ENCODE measurements at regions not wholly inside any gene's neighbourhood (a gene's known extent, or its start where the extent isn't known, plus 50 kb on each side); places are given as distances from the start of the nearest gene placed in this dataset.

DNA sequence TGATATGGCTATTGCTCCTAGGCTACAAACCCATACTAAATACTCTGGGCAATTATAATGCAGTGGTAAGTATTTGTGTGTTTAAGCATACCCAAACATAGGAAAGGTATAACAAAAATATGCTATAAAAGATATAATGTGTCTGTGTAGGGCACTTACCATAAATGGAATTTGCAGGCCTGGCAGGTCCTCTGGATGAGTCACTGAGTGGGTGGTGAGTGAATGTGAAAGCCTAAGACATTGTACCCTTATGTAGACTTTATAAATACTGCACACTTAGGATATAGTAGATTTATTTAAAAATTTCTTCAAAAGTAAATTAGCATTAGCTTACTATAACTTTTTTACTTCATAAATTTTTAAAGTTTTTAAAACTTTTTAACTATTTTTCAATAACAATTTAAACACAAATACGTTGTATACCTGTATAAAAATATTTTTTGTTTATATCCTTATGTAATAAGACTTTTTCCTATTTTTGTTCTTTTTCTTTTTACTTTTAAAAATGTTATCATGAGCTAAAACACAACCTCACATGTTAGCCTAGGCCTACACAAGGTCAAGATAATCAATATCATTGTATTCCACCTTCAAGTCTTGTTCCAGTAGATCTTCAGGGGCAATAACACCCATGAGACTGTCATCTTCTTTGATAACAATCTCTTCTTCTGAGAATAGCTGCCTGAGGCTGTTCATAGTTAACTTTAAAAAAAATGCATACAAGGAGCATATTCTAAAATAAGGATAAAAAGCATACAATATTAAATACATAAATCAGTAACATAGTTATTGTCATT, 306.3 kb upstream of the RGS18 start:
- no peak for DNase-seq

DNA sequence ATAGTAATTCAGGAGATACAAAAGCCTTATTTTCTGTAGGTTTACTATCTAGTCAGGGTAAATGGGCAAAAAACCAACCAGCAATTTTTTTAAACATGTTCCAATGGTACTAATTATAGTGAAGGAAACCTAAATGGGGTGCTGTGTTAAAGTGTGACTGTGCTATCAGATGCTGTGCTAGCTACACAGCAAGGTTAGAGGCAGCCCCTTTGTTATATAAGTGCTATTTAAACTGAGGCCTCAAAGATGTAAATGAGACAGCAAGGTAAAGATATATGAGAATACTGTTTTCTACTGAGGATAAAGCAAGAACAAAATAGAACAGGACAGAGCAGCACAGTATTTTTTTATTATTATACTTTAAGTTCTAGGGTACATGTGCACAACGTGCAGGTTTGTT, 305.4 kb upstream of the RGS18 start:
- DNase-seq, result no peak

DNA sequence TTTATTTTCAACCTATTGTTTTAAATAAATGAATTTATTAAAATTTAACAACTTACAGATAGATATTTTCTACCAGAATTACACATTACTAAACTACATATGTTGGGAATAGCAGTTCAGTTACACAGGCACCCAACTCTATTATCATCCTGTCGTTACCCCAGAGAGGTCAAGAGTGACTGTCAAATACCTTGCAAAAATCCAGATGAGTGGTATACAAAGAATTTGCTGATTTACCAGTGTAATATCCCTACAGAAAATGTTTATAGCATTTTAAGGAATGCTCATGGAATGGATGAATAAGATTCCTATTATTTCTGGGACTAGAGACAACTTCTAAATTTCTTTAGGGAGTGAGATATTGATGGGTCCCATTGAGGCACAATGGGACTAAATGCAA, 300.7 kb upstream of the RGS18 start:
- DNase-seq, result no peak

DNA sequence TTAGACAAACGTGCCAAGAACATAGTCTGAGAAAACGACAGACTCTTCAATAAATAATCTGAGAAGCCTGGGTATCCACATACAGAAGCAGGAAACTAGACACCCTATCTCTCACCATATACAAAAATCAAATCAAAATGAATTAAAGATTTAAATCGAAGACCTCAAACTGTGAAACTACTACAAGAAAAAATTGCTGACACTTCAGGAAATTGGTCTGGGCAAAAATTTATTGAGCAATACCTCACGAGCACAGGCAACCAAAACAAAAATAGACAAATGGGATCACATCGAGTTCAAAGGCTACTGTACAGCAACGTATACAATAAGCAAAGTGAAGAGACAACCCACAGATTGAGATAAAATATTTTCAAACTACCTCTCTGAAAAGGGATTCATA, 292.8 kb upstream of the RGS18 start:
- no peak for DNase-seq

DNA sequence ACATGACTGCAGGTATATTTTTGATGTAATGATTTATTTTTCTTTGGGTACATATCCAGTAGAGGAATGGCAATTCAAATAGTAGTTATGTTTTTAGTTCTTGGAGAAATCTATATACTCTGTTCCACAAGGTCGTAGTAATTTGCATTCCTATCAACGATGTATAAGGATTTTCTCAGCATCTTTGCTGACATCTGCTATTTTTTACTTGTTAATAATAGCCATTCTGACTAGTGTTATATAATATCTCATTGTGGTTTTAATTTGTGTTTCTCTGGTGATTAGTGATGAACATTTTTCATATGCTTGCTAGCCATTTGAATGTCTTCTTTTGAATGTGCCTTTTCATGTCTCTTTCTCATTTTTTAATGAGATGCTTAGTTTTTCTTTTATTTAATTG, 292.1 kb upstream of the RGS18 start:
- no peak for DNase-seq

DNA sequence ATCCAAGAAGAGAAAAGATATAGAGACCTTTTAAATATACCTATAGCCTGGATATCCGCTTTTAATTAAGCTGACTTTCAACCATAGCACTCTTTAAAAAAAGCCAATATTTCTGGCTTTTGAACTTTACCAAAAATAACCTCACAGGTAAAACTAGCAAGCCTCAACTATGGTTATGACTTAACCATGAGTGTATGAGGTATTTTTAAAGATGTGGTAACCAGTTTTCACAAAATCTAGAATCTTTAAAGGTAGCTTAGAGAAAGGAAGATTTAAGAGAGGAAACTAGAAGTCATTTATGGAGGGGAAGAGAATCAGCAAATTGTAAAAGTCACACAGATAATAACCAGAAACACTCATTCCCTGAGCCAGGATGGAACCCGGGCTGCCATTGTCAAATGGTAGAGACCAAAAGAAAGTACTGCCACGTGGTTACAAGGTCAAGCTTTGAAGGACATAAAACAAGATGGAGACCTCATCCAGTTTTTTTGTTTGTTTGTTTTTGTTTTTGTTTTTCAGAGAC, 288.4 kb upstream of the RGS18 start:
- no peak for DNase-seq

DNA sequence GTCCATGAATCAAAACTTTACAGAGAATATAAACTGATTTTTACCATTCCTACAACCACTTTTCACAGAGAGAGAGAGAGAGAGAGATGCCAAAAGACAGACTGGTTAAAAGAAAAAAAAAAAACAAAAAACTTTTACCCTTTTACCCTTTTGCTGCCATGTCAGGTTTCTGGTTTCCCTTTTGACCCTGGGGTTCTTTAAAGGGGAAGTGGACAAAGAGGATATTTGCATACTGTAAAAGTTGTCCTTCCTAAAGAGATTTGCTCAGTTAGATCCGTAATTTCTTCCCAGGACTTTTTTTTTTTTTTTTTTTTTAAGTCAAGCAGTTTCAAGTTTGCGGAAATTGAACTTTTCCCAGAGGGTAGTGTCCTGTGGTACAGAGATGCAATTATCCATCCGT, 287.8 kb upstream of the RGS18 start:
- no peak for DNase-seq

DNA sequence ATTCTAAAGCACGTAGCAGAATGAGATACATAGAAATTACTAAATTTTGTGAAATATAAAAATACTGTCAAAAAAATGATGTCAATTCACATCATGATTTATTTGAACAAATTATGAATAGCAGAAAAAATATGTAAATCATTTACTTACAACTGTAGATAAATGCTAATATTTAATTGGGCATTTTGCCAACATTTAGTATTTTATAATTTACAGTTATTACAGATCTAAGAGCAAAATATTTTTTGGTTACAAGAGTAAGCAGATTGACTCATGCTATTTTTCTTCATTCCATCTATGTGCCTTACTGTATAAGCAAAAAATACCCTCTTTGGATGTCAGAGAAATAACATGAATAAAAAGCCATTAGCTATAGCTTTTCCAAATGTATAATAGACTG, 282.3 kb upstream of the RGS18 start:
- DNase-seq, result no peak

DNA sequence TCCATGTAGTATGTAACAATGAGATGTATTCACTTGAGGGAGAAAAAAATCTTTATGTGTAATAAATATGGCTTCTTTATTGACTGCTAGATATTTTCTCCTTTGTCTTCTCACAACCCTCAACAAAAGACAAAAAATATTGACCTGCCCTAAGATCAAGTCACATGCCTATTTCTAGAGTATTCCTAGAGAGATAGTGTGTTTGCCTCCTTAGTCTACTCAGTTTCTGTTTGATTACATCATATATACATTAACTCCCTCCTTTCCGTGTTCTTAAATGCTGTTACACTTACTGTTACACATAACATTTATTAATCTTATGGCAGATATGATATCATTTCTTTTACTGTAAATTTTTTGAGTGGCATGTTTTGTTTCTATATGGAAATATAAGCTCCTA, 281.6 kb upstream of the RGS18 start:
- no peak for DNase-seq

DNA sequence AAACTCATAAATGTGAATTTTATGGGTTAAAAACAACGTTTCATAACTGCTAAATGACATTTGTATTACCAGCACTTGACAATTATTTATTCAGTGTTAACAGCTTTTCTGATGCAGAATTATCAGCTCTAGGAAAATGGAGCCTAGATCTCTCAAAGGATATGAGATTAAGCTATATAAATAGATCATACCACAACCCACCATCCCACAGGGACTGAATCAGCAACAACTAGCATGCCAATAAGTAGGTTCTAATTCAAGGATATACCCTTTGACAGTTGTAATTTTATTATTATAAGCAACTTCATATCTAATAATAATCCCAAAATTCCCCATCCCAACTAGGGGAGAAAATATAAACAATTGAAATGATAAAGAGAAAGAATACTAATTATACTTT, 275.4 kb upstream of the RGS18 start:
- no peak for DNase-seq

DNA sequence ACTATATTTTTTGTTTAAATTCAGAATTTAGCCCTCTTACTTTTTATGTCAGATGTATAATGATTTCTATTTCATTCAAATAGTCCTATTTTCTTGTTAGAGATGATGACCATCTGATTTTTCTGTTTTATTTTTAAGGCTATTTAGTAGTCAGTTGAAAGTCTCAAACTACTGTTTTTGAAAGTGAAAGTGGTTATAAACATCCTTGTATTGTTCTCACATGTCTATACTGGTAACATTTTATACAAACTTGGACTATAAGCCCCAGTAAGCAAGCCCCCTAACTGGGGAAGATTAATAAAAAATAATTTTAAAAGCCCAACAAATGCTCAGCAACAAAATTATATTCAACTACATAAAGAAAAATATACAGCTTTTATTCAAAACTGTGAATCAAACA, 271.3 kb upstream of the RGS18 start:
- DNase-seq, result no peak

DNA sequence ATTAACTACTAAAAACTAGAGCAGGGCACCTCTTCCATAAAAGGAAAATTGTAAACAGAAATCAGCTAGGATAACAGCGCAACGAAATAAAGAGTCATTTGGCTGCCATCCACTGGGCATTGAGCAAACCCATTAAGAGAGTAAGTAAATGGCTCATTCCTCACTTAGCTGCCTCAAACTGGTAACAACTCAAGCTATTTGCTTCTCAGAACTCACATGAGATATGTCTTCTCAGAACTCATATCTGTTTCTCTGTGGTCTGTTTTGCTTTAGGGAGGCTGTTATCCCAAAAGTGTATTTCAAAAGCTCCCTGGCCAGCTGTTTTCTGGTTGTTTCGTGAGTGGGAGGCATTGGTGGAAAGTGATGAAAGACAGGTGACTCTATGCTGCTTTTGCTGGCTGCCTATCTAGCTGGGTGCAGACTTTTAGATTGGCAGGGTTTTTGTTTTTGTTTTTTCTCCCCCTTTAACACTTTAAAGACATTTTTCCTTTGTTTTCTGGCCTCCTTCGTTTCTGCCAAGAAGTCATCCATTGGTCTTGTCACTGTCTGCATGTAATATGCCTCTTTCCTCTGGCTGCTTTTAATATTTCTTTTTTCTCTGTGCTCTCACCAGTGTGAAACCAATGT, 269.2 kb upstream of the RGS18 start:
- DNase-seq, result no peak

DNA sequence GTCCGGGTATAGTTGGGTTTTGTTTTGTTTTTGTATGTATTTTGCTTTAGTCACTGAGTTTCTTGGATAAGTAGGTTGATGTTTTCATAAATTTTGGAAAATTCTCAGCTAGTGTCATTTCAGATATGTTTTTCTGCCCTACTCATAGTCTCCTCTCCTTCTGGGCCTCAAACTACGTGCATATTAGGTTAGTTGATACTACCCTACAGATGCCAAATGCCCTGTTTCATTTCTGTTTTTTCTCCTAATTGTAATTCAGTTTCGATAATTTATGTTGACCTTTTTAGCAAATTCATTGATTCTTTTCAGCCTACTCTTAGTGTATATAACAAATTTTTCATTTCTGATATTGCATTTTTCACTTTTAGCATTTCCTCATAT, 268.6 kb upstream of the RGS18 start:
- no peak for DNase-seq

DNA sequence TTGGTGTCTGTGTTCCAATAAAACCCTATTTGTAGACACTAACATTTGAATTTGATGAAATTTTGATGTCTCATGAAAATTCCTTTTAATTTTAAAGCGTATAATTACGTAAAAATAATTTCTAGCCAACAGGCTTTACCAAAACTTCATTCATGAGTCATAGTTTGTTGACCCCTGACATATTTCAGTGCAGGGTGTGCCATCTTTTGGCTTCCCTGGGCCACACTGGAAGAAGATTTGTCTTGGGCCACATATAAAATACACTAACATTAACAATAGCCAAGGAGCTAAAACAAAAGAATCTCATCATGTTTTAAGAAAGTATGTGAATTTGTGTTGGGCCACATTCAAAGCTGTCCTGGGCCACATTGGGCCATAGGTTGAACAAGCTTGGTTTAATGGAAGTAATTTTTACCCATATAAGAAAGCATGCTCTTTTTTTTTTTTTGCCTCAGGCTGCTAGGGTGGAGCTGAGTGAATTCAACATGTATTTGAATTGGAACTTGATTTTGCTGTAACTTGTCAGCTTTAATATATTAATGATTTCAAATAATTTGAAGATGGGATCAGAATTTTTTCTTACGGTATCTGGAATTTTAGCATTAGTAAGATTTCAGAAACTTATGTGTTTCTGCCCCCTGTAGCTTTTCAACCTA, 267.7 kb upstream of the RGS18 start:
- DNase-seq, result no peak

DNA sequence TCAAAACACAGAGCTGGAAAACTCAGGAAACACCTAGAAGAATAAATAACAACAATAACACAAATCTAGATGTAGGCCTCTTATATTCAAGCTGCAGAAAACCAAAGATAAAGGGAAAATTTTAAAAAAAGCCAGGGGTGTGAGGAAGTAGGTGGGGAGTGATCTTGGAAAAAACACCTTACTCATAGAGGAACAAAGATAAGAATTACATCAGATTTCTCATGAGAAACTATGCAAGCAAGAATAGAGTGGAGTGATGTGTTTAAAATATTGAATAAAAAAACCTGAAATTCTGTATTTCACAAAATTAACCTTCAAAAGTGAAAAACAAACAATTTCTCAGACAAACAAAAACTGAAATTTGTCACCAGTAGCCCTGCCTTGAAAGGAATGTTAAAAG, 265.5 kb upstream of the RGS18 start:
- no peak for DNase-seq

DNA sequence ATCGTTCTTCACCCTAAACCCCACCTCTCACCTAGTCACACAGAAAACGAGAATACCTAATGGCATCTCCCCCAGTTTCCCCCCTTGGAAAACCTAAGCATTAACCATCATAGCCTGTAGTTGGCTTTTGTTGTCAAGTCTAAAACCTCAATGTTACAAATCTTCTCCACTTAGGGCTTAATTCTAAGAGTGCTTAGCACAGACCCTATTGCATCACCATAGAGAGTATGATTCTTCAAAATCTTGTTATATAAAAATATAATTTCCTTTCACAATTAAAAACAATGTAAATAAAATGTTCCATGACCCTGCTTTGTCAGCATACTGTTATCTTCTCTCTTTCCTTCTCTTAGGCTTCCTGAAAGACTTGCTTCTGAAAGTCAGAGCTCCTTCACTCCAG, 263.2 kb upstream of the RGS18 start:
- DNase-seq, result no peak

DNA sequence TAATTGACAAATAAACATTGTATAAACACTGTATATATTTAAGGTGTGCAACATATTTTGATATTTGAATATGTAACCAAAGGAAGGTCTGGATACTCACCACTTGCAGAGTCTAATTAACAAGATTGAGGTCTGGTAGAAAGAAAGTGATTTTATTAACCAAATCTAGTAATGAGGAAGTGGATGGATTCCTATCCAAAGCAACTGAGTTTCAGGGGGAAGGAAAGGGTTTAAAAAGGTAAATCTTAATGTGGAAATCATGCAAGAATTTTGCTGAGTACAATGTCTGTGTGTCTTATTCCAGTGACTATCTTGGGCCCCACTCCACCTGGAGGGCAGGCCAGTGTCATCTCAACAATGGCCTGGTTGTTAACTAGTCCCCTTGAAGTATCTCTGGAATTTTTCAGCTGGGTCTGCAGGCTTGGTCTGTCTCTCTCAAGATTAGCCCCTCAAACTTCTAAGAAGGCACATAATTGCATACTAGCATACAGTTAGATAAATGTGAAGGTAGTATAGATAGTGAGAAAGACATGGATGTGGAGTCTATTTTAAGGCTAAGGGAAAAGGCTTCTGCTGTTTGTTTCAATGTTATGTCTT, 262.7 kb upstream of the RGS18 start:
- DNase-seq, result no peak

DNA sequence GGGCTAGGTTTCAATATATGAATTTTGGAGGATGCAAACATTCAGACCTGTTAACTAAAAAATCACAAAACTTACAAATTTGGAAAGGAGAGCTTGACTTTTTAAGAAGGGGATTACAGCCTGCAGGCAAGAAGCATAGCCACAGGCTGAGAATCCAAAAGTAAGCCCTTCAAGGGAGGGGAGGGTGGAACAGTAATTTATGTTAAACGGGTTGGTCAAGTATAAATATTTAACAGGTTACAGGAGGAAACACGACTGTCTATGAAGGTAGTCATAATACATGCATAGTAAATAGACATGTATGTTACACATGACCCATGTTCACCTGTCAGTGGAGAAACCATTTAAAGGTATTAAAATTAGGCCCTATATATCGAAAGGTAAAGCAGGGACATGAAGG, 261.1 kb upstream of the RGS18 start:
- DNase-seq, result no peak

DNA sequence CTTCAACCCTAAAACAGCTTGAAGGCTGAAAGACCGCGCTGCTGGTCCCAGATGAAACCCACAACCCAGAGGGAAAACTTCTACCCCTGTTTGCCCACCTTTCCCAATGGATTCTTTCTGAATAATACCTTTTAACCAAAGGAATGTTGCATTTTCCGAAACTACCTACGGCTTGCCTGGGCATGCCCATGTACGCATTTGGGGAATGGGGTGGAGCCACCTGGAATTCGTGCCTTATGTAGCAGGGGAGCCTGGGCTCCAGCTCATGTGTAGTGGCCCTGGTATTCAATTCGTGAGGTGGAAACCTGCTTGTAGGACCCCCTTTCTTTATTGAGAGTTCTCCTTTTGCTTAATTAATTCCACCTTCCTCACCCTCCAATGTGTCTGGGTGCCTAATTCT, 256.6 kb upstream of the RGS18 start:
- no peak for DNase-seq

DNA sequence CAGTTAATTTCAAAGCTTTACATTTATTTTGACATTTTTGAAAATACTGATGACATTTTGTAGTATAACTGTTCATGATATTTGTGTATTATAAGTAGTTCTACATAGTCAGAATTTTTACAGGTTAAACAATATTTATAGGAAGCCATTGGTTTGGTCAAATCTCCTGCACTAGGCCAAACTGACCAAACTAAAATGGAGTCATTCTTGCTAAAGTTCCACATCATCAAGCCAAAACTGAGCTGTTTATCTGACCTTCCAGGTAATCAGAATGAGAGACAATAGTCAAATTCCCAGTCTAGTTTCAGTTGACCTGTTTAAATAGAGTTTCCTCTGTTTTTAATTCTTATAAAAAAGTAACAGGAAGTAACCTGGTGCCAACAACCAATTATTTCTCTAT, 253.3 kb upstream of the RGS18 start:
- DNase-seq, result no peak

DNA sequence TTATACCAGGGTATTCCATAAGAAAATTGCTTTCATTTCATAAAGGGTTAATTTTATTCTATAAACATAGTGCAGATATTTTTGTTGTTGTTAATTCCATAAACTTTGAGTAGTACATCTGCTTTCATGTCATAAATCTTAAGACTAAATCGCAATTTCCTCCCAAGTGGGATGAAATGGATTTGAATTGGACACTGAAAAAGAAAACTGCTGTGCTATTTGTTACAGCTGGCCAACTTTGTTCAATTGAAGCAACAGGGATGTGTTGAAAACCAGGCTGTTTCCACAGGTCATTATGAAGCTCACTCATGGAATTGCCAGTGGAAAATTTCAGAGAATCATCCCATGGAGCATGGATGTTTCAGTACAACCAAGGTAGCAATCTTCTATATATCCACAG, 252.5 kb upstream of the RGS18 start:
- no peak for DNase-seq

DNA sequence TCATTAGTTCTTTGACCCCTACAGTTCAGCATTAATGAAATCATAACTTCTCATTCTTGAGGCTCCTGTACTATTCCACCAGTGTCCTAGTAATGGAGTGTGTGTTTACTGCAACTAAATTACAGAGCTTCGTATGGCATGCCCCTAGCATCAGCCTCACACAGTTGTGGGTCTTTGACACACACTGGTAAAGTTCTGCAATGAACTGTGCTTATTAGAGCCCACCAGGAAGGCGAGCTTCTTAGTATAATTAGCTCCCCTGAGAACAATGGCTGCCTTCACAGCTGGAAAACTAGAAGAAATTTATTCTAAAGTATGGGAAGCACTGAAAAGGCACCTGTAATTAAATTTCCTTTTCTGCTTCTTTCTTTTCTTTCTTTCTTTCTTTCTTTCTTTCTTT, 251.1 kb upstream of the RGS18 start:
- no peak for DNase-seq

DNA sequence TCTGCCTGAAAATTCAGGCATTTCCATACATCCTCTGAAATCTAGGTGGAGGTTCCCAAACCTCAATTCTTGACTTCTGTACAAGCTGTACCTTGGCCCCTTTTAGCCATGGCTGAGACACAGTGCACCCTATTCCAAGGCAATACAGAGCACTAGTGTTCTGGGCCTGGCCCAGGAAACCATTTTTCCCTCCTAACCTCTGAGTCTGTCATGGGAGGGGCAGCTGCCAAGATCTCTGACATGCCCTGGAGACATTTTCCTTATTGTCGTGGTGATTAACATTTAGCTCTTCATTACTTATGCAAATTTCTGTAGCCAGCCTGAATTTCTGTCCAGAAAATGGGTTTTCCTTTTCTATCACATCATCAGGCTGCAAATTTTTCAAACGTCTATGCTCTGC, 248.0 kb upstream of the RGS18 start:
- DNase-seq, result no peak

DNA sequence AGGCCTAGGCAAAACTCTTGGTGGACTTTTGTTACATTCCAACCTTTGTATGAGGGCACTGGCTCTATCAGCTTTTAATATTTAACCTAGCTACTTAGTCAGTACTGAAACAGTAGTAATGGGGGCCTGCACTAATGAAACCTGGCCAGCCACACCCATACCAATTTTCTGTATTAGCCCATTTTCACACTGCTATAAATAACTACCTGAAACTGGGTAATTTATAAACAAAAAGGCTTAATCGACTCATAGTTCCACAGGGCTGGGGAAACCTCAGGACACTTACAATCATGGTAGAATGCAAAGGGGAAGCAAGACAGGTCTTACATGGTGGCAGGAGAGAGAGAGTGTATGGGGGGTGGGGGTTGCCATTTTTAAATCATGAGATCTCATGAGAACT, 245.7 kb upstream of the RGS18 start:
- DNase-seq, result no peak

Measured in NCI-H510A treated with DMSO at 0.1 percent for 48 hours (cell line).